IMR-90 (cell line): ENCODE measurements at regions not wholly inside any gene's neighbourhood (a gene's known extent, or its start where the extent isn't known, plus 50 kb on each side); places are given as distances from the start of the nearest gene placed in this dataset.

Source experiments
- BHLHE40 ChIP-seq: fragments of 150-350 bp; IDR thresholded peaks from 2 replicates; pipeline ENCODE4 v1.6.1; 2016; ENCODE audit warnings: mild to moderate bottlenecking, low read depth, low read length
- CEBPB ChIP-seq: IDR thresholded peaks from 2 replicates; pipeline ENCODE4 v1.6.1; 2012; ENCODE audit warnings: low read depth, low read length, improper control_type of control experiment
- CHD1 ChIP-seq: IDR thresholded peaks from 2 replicates; pipeline ENCODE4 v1.6.1; 2012; ENCODE audit warnings: low read depth, low read length, improper control_type of control experiment
- CTCF ChIP-seq: conservative IDR thresholded peaks from 2 replicates; pipeline ENCODE4 v1.5.1; 2012; ENCODE audit warnings: mild to moderate bottlenecking, low read depth, low read length, improper control_type of control experiment
- ELK1 ChIP-seq: fragments of 150-350 bp; IDR thresholded peaks from 2 replicates; pipeline ENCODE4 v1.6.1; 2016; ENCODE audit warnings: low read depth, mild to moderate bottlenecking, low read length, moderate library complexity, borderline replicate concordance
- MAZ ChIP-seq: IDR thresholded peaks from 2 replicates; pipeline ENCODE4 v1.6.1; 2012; ENCODE audit warnings: low read depth, mild to moderate bottlenecking, low read length, improper control_type of control experiment, moderate library complexity, borderline replicate concordance
- MXI1 ChIP-seq: IDR thresholded peaks from 2 replicates; pipeline ENCODE4 v1.6.1; 2012; ENCODE audit warnings: low read depth, mild to moderate bottlenecking, low read length, moderate library complexity, borderline replicate concordance
- POLR2A ChIP-seq: IDR thresholded peaks from 2 replicates; pipeline ENCODE4 v1.6.1; 2012; ENCODE audit warnings: mild to moderate bottlenecking, low read depth, low read length
- RAD21 ChIP-seq: IDR thresholded peaks from 2 replicates; pipeline ENCODE4 v1.6.1; 2012; ENCODE audit warnings: low read length, improper control_type of control experiment
- SMC3 ChIP-seq: fragments of 150-350 bp; IDR thresholded peaks from 2 replicates; pipeline ENCODE4 v1.6.1; 2016; ENCODE audit warnings: low read depth, mild to moderate bottlenecking, antibody characterized with exemption, low read length, moderate library complexity
- USF2 ChIP-seq: fragments of 150-350 bp; IDR thresholded peaks from 2 replicates; pipeline ENCODE4 v1.6.1; 2017; ENCODE audit warnings: mild to moderate bottlenecking, antibody characterized with exemption, low read length, low read depth

GRCh38 chr1:90143591-90143990 lies 148.7 kb downstream of the ZNF326 start:
- no peak for TF ChIP-seq CTCF
- no peak for TF ChIP-seq USF2
- no peak for TF ChIP-seq ELK1
- no peak for TF ChIP-seq RAD21
- TF ChIP-seq POLR2A = no peak
- TF ChIP-seq MAZ = no peak
- TF ChIP-seq MXI1 = no peak
- no peak for TF ChIP-seq BHLHE40
- TF ChIP-seq CEBPB = no peak
- TF ChIP-seq CHD1 = no peak
- TF ChIP-seq SMC3 = no peak
